GM12878 (cell line): ENCODE measurements at regions not wholly inside any gene's neighbourhood (a gene's known extent, or its start where the extent isn't known, plus 50 kb on each side); places are given as distances from the start of the nearest gene placed in this dataset.

ENCODE experiments used
- ATAC-seq: fragments of 200-7000 bp; cut with Tn5 transposase; 3 replicates; pipeline ENCODE4 v1.9.1; 2020; ENCODE audit warnings: mild to moderate bottlenecking, moderate library complexity
- BruUV-seq: library from RNA; stranded (reverse); fragments of 400-500 nt; replicated peaks from 2 replicates; lab custom pipeline; 2021; lab: Mats Ljungman, UMichigan
- CTCF ChIA-PET: fragments of 300-600 bp; sonication (Branson Sonifier 250); formaldehyde crosslinking; extraction: SDS; loops from one replicate; lab custom pipeline; 2021; ENCODE audit warnings: inconsistent platforms; lab: Yijun Ruan, JAX
- POLR2A ChIA-PET: fragments of 350-600 bp; formaldehyde crosslinking; extraction: SDS; loops from one replicate; lab custom pipeline; 2021; ENCODE audit warnings: inconsistent platforms; lab: Charles Lee
- RAD21 ChIA-PET: fragments of 300-600 bp; sonication (Branson Sonifier 250); formaldehyde crosslinking; loops from one replicate; lab custom pipeline; 2023; ENCODE audit warnings: antibody characterized with exemption; ENCODE audit not compliant: unreplicated experiment; lab: Charles Lee
- SMC1A ChIA-PET: fragments of 300-600 bp; sonication (Branson Sonifier 250); formaldehyde crosslinking; loops from one replicate; lab custom pipeline; 2023; ENCODE audit not compliant: unreplicated experiment, uncharacterized antibody; lab: Charles Lee
- DNase-seq: peaks from one replicate; pipeline ENCODE4 v3.0.0-alpha.2; 2011; ENCODE audit warnings: low read depth, low spot score
- FAIRE-seq: peaks from 3 replicates; lab custom pipeline; 2011; peaks lifted over from hg19 to GRCh38; lab: Jason Lieb, UNC
- H2AFZ ChIP-seq: 2 replicates; pipeline ENCODE4 v1.6.0; 2011; ENCODE audit warnings: low read depth, low read length, control low read depth; ENCODE audit not compliant: control insufficient read depth
- H3K27ac ChIP-seq: 2 replicates; pipeline ENCODE4 v1.5.1; 2011; ENCODE audit warnings: control low read depth; ENCODE audit not compliant: control insufficient read depth, insufficient read depth
- H3K27me3 ChIP-seq, 2 experiments: replicated peaks in 1 of 2; 2 replicates each; pipeline versions ENCODE4 v1.6.0 to v1.6.1; 2011; ENCODE audit warnings: low read length in 1 of 2; ENCODE audit not compliant: control insufficient read depth in 2 of 2, insufficient read depth in 2 of 2
- H3K36me3 ChIP-seq, 2 experiments: 2 replicates each; pipeline ENCODE4 v1.5.1; 2011; ENCODE audit warnings: low read length in 1 of 2; ENCODE audit not compliant: control insufficient read depth in 2 of 2, insufficient read depth in 2 of 2
- H3K4me1 ChIP-seq: 2 replicates; pipeline ENCODE4 v1.6.1; 2011; ENCODE audit warnings: mild to moderate bottlenecking, low read length, moderate library complexity, mixed read lengths; ENCODE audit not compliant: control insufficient read depth, insufficient read depth
- H3K4me2 ChIP-seq: 2 replicates; pipeline ENCODE4 v1.6.0; 2011; ENCODE audit warnings: control low read depth; ENCODE audit not compliant: control insufficient read depth, insufficient read depth
- H3K4me3 ChIP-seq: fragments of 200-600 bp; sonication (generic); 2 replicates; pipeline ENCODE4 v1.5.1; 2016
- H3K79me2 ChIP-seq: 2 replicates; pipeline ENCODE4 v1.6.0; 2011; ENCODE audit warnings: low read length; ENCODE audit not compliant: control insufficient read depth, insufficient read depth
- H3K9ac ChIP-seq: 2 replicates; pipeline ENCODE4 v1.8.0; 2011; ENCODE audit warnings: low read length, control low read depth, mixed read lengths; ENCODE audit not compliant: control insufficient read depth, insufficient read depth
- H3K9me3 ChIP-seq: replicated peaks from 3 replicates; pipeline ENCODE4 v1.5.1; 2011; ENCODE audit warnings: mild to moderate bottlenecking, low read length; ENCODE audit not compliant: control insufficient read depth, insufficient read depth
- H4K20me1 ChIP-seq: 2 replicates; pipeline ENCODE4 v1.6.0; 2011; ENCODE audit not compliant: control insufficient read depth, insufficient read depth
- CBFB ChIP-seq: IDR thresholded peaks from 2 replicates; pipeline ENCODE4 v1.6.1; 2016; ENCODE audit warnings: antibody characterized with exemption, low read depth
- CREM ChIP-seq: IDR thresholded peaks from 2 replicates; pipeline ENCODE4 v1.6.1; 2014; ENCODE audit warnings: antibody characterized with exemption, low read depth
- E2F8 ChIP-seq: fragments of 450-650 bp; IDR thresholded peaks from 2 replicates; pipeline ENCODE4 v1.6.1; 2018; ENCODE audit warnings: mild to moderate bottlenecking, low read depth, moderate library complexity; ENCODE audit not compliant: partially characterized antibody
- EED ChIP-seq: sonication (generic); IDR thresholded peaks from 2 replicates; pipeline ENCODE4 v1.6.1; 2016; ENCODE audit warnings: antibody characterized with exemption, low read depth
- IKZF1 ChIP-seq: fragments of 450-650 bp; conservative IDR thresholded peaks from 2 replicates; pipeline ENCODE4 v1.6.1; 2017; ENCODE audit warnings: antibody characterized with exemption, mild to moderate bottlenecking
- NBN ChIP-seq: fragments of 450-650 bp; IDR thresholded peaks from 2 replicates; pipeline ENCODE4 v1.6.1; 2016
- NFYA ChIP-seq: IDR thresholded peaks from 2 replicates; pipeline ENCODE4 v1.6.1; 2011; ENCODE audit warnings: low read depth, mild to moderate bottlenecking, low read length, improper control_type of control experiment, borderline replicate concordance
- NFYB ChIP-seq: IDR thresholded peaks from 2 replicates; pipeline ENCODE4 v1.6.1; 2011; ENCODE audit warnings: low read depth, mild to moderate bottlenecking, low read length, improper control_type of control experiment, moderate library complexity; ENCODE audit not compliant: insufficient read depth
- NR2C1 ChIP-seq: fragments of 450-650 bp; IDR thresholded peaks from 2 replicates; pipeline ENCODE4 v1.6.1; 2017; ENCODE audit warnings: antibody characterized with exemption, mild to moderate bottlenecking, moderate library complexity
- RFX5 ChIP-seq: IDR thresholded peaks from 2 replicates; pipeline ENCODE4 v1.6.1; 2011; ENCODE audit warnings: low read depth, low read length, improper control_type of control experiment
- SIX5 ChIP-seq: IDR thresholded peaks from 2 replicates; pipeline ENCODE4 v1.6.1; 2011; ENCODE audit warnings: mild to moderate bottlenecking, low read depth, low read length, moderate library complexity; ENCODE audit not compliant: severe bottlenecking
- SP1 ChIP-seq: IDR thresholded peaks from one replicate; pipeline ENCODE4 v1.6.1; 2011; ENCODE audit warnings: low read depth, low read length
- SRF ChIP-seq, 2 experiments: IDR thresholded peaks; 2 replicates each; pipeline ENCODE4 v1.6.1; 2011; ENCODE audit warnings: low read depth in 2 of 2, low read length in 2 of 2, mild to moderate bottlenecking in 1 of 2, moderate library complexity in 1 of 2
- YY1 ChIP-seq: IDR thresholded peaks from 2 replicates; pipeline ENCODE4 v1.6.1; 2011; ENCODE audit warnings: low read depth, mild to moderate bottlenecking, low read length
- WGBS: methylation state at CpG from one replicate; pipeline ENCODE4 v1.1.6; 2016; ENCODE audit warnings: low lambda C conversion rate; ENCODE audit not compliant: insufficient replicate concordance, insufficient coverage; ENCODE audit errors: missing lambda C conversion rate; 5-methylcytosine and 5-hydroxymethylcytosine counted together
- in situ Hi-C: fragments of 300-500 bp; cut with MboI; formaldehyde crosslinking; loops from 9 replicates; pipeline ENCODE4 v1.14.3; 2018; ENCODE audit warnings: mixed read lengths
- intact Hi-C: fragments of 100-400 bp; cut with micrococcal nuclease; formaldehyde crosslinking; loops from one replicate; pipeline ENCODE4 v1.14.2; 2022; ENCODE audit not compliant: unreplicated experiment
- TF ChIP-seq, protein P1 (sequence below): fragments of 450-650 bp; IDR thresholded peaks from 2 replicates; pipeline ENCODE4 v1.6.1; 2018; ENCODE audit warnings: borderline replicate concordance, mild to moderate bottlenecking; ENCODE audit not compliant: partially characterized antibody
- TF ChIP-seq, protein P2 (sequence below): IDR thresholded peaks from 2 replicates; pipeline ENCODE4 v1.6.1; 2012; ENCODE audit warnings: low read depth, low read length, improper control_type of control experiment

DNA sequence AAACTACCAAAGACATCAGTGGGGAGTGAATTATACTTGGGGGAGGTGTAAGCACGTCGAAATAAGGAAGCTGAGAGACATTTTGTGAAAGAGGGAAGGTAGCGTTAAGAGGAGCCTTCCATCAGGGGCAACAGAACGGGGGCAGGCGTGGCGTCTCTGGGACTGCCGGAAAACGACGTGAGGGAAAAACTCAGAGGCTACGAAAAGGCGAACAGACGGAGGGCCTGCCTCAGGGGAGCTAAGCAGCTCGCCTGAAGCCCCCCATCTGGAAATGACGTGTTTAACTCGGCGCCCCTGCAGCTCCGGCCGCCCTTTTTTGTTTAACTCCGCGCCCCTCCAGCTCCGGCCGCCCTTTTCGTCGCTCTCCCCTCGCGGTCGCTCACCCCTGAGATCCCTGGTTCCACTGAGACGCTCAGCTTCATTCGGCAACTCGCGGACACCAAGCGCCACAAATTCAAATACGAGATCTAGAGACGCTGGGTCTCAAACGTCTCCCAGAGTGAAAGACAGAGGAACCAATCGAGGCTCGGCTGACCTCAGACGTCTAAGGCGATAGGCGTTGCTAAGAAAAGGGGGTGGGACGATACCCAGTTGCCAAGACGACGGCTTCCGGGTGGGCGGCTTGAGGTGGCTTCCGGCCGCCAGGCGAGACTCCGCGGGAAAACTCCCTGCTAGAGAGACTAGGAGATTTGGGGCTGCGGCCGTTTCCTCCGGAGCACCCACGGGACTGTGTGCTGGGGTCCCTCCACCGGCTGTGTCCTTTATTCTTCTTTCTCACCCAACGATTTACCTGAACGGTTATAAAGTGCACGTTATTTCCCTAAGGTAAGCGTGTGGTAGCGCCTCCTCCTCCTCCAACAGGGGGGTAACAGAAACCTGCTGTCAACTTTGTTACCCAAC lies 383.2 kb downstream of the ZFHX3 start:
- peak; percentile 97 for FAIRE-seq
- TF ChIP-seq SIX5: peak; percentile 22
- TF ChIP-seq RFX5: peak; percentile 86
- peak; percentile 90 for TF ChIP-seq NFYB
- 0 out of 2 replicates have a peak, but pooled peaks have one; percentile 65 for TF ChIP-seq CBFB
- peak; percentile 36; the same call in 1 of the 2 replicates for TF ChIP-seq YY1
- TF ChIP-seq SP1: peak; percentile 94
- 0 out of 2 replicates have a peak, but pooled peaks have one; percentile 41 for TF ChIP-seq IKZF1
- TF ChIP-seq NR2C1: no peak
- peak; percentile 31; the same call in 1 of the 2 replicates for TF ChIP-seq NFYA
- peak; percentile 68 for TF ChIP-seq CREM
- peak; percentile 94 for TF ChIP-seq E2F8
- TF ChIP-seq EED: 0 out of 2 replicates have a peak, but pooled peaks have one; percentile 11
- peak in 1 of 2 experiments; percentile 43; a peak in 1 of 4 replicates for TF ChIP-seq SRF (IDR thresholded peaks at IDR 0.05; ENCODE audit: low read depth in 2 of 2, low read length in 2 of 2)
- TF ChIP-seq NBN: 0 out of 2 replicates have a peak, but pooled peaks have one; percentile 65
- TF ChIP-seq, protein P1, sequence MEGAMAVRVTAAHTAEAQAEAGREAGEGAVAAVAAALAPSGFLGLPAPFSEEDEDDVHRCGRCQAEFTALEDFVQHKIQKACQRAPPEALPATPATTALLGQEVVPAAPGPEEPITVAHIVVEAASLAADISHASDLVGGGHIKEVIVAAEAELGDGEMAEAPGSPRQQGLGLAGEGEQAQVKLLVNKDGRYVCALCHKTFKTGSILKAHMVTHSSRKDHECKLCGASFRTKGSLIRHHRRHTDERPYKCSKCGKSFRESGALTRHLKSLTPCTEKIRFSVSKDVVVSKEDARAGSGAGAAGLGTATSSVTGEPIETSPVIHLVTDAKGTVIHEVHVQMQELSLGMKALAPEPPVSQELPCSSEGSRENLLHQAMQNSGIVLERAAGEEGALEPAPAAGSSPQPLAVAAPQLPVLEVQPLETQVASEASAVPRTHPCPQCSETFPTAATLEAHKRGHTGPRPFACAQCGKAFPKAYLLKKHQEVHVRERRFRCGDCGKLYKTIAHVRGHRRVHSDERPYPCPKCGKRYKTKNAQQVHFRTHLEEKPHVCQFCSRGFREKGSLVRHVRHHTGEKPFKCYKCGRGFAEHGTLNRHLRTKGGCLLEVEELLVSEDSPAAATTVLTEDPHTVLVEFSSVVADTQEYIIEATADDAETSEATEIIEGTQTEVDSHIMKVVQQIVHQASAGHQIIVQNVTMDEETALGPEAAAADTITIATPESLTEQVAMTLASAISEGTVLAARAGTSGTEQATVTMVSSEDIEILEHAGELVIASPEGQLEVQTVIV: peak; percentile 73
- TF ChIP-seq, protein P2, sequence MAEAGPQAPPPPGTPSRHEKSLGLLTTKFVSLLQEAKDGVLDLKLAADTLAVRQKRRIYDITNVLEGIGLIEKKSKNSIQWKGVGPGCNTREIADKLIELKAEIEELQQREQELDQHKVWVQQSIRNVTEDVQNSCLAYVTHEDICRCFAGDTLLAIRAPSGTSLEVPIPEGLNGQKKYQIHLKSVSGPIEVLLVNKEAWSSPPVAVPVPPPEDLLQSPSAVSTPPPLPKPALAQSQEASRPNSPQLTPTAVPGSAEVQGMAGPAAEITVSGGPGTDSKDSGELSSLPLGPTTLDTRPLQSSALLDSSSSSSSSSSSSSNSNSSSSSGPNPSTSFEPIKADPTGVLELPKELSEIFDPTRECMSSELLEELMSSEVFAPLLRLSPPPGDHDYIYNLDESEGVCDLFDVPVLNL: peak; percentile 87

More for the DNA sequence above, 383.2 kb downstream of the ZFHX3 start:
- ATAC-seq (peak; percentile 98), DNase-seq (peak; percentile 94)
- RAD21 ChIA-PET: interaction anchor here (0.9 to 1.6 kb wide), 4 partner anchors 75 to 176 kb away, joined by 4 to 5 read pairs (median 4); no protein-coding TSS in a partner anchor
- Histone ChIP-seq H3K27me3 (no peaks in the 10 kb centered on the region), H3K27ac (peak overlapping the region; percentile 90), H3K4me1 (no peaks in the 10 kb centered on the region; the same call in none of the 2 replicates), H3K9me3 (peaks cover 7% of the 10 kb centered on the region; the same call in 2 of the 3 replicates), H3K79me2 (peaks cover 29% of the 10 kb centered on the region), H4K20me1 (no peaks in the 10 kb centered on the region), H3K36me3 (no peaks in the 10 kb centered on the region), H3K4me3 (peak overlapping the region; percentile 74), H2AFZ (peak overlapping the region; percentile 96), H3K9ac (peak overlapping the region; percentile 85), H3K4me2 (peak overlapping the region; percentile 96)
- BruUV-seq: TSS peak; percentile 78
- in situ Hi-C loops: loop anchor here (10.0 kb wide), 1 partner anchor 370 kb away; no protein-coding TSS in a partner anchor
- CTCF ChIA-PET: interaction anchor here (0.7 to 3.9 kb wide), 9 partner anchors 12 to 413 kb away, joined by 3 to 18 read pairs (median 3); no protein-coding TSS in a partner anchor
- intact Hi-C loops: loop anchor here (1.0 to 10.0 kb wide), 4 partner anchors 38 to 370 kb away; no protein-coding TSS in a partner anchor
- POLR2A ChIA-PET: interaction anchor here (0.7 to 1.7 kb wide), 7 partner anchors 9 to 122 kb away, joined by 3 to 11 read pairs (median 3); no protein-coding TSS in a partner anchor
- under 1% methylated on average over 60 of the region's 60 CpGs for WGBS
- SMC1A ChIA-PET: interaction anchor here (0.7 to 3.0 kb wide), 12 partner anchors 10 to 380 kb away, joined by 3 to 12 read pairs (median 5); no protein-coding TSS in a partner anchor
